IMR-90 (cell line): ENCODE measurements at regions not wholly inside any gene's neighbourhood (a gene's known extent, or its start where the extent isn't known, plus 50 kb on each side); places are given as distances from the start of the nearest gene placed in this dataset.

ENCODE experiments used
- ATAC-seq: fragments of 200-7000 bp; cut with Tn5 transposase; 2 replicates; pipeline ENCODE4 v1.9.1; 2020; ENCODE audit warnings: low read depth, mild to moderate bottlenecking, moderate library complexity
- BruUV-seq: library from RNA; stranded (reverse); fragments of 400-500 nt; replicated peaks from 2 replicates; lab custom pipeline; 2021; lab: Mats Ljungman, UMichigan
- CTCF ChIA-PET: fragments of 300-600 bp; formaldehyde crosslinking; extraction: SDS; loops from one replicate; lab custom pipeline; 2021; ENCODE audit warnings: antibody characterized with exemption; lab: Yijun Ruan, JAX
- POLR2A ChIA-PET: fragments of 300-600 bp; sonication (Branson Sonifier 250); formaldehyde crosslinking; loops from one replicate; lab custom pipeline; 2022; ENCODE audit warnings: antibody characterized with exemption; ENCODE audit not compliant: unreplicated experiment; lab: Charles Lee
- DNase-seq: peaks from one replicate; pipeline ENCODE4 v3.0.0; 2013
- H2AFZ ChIP-seq: replicated peaks from 2 replicates; pipeline ENCODE3; 2013; ENCODE audit warnings: low read length, mild to moderate bottlenecking; ENCODE audit not compliant: poor library complexity
- H2AK5ac ChIP-seq: 2 replicates; pipeline ENCODE4 v1.6.1; 2013; ENCODE audit warnings: low read depth, low read length, inconsistent platforms
- H2AK9ac ChIP-seq: replicated peaks from 2 replicates; pipeline ENCODE3; 2013; ENCODE audit warnings: mild to moderate bottlenecking, low read depth, low read length, moderate library complexity; ENCODE audit not compliant: poor library complexity
- H2BK120ac ChIP-seq: 2 replicates; pipeline ENCODE4 v1.6.1; 2013; ENCODE audit warnings: low read depth, low read length, inconsistent platforms
- H2BK15ac ChIP-seq: 3 replicates; pipeline ENCODE4 v1.6.1; 2013; ENCODE audit warnings: low read depth, low read length, inconsistent platforms
- H2BK20ac ChIP-seq: 2 replicates; pipeline ENCODE4 v1.6.1; 2013; ENCODE audit warnings: low read depth, mild to moderate bottlenecking, inconsistent platforms, low read length, moderate library complexity
- H2BK5ac ChIP-seq: 2 replicates; pipeline ENCODE4 v1.6.1; 2013; ENCODE audit warnings: mild to moderate bottlenecking, low read depth, low read length, inconsistent platforms; ENCODE audit not compliant: poor library complexity, severe bottlenecking
- H3K14ac ChIP-seq: replicated peaks from 2 replicates; pipeline ENCODE4 v1.6.1; 2013; ENCODE audit warnings: low read depth, low read length, inconsistent platforms
- H3K18ac ChIP-seq: 2 replicates; pipeline ENCODE4 v1.6.1; 2013; ENCODE audit warnings: low read depth, low read length, control low read depth
- H3K23ac ChIP-seq: 2 replicates; pipeline ENCODE4 v1.6.1; 2013; ENCODE audit warnings: low read depth, low read length, inconsistent platforms
- H3K27ac ChIP-seq: 2 replicates; pipeline ENCODE4 v1.5.1; 2013; ENCODE audit warnings: mild to moderate bottlenecking, control low read depth, low read length; ENCODE audit not compliant: insufficient read depth
- H3K27me3 ChIP-seq: 2 replicates; pipeline ENCODE4 v1.6.1; 2013; ENCODE audit warnings: low read length; ENCODE audit not compliant: control insufficient read depth, insufficient read depth
- H3K36me3 ChIP-seq: 2 replicates; pipeline ENCODE4 v1.6.1; 2013; ENCODE audit warnings: low read length, mixed read lengths; ENCODE audit not compliant: control insufficient read depth, insufficient read depth
- H3K4ac ChIP-seq: 2 replicates; pipeline ENCODE4 v1.6.1; 2013; ENCODE audit warnings: low read depth, low read length, inconsistent platforms
- H3K4me1 ChIP-seq: 2 replicates; pipeline ENCODE4 v1.6.1; 2013; ENCODE audit warnings: low read length, mixed read lengths; ENCODE audit not compliant: control insufficient read depth, insufficient read depth
- H3K4me2 ChIP-seq: 2 replicates; pipeline ENCODE4 v1.6.1; 2013; ENCODE audit warnings: low read depth, mild to moderate bottlenecking, control low read depth, low read length, moderate library complexity
- H3K4me3 ChIP-seq: 2 replicates; pipeline ENCODE4 v1.5.1; 2013; ENCODE audit warnings: low read depth, mild to moderate bottlenecking, control low read depth, low read length, moderate library complexity; ENCODE audit not compliant: insufficient read depth
- H3K56ac ChIP-seq: 2 replicates; pipeline ENCODE4 v1.6.1; 2013; ENCODE audit warnings: low read length, inconsistent platforms; ENCODE audit not compliant: insufficient read depth; ENCODE audit errors: extremely low read depth
- H3K79me1 ChIP-seq, 2 experiments: 2 replicates each; pipeline ENCODE4 v1.6.1; 2013; ENCODE audit warnings: low read length in 2 of 2, inconsistent platforms in 1 of 2, low read depth in 1 of 2
- H3K9ac ChIP-seq: 2 replicates; pipeline ENCODE4 v1.6.1; 2013; ENCODE audit warnings: low read depth, low read length, control low read depth
- H3K9me1 ChIP-seq: 2 replicates; pipeline ENCODE4 v1.6.1; 2013; ENCODE audit warnings: low read length, inconsistent platforms; ENCODE audit not compliant: insufficient read depth
- H3K9me3 ChIP-seq: 2 replicates; pipeline ENCODE4 v1.6.1; 2013; ENCODE audit warnings: low read length; ENCODE audit not compliant: control insufficient read depth, insufficient read depth
- H4K20me1 ChIP-seq: 2 replicates; pipeline ENCODE4 v1.6.1; 2013; ENCODE audit warnings: low read length, inconsistent platforms; ENCODE audit not compliant: insufficient read depth
- H4K5ac ChIP-seq: 2 replicates; pipeline ENCODE4 v1.6.1; 2013; ENCODE audit warnings: mild to moderate bottlenecking, low read depth, low read length, control low read depth
- H4K8ac ChIP-seq, 2 experiments: 2 replicates each; pipeline ENCODE4 v1.6.1; 2013; ENCODE audit warnings: low read depth in 2 of 2, low read length in 2 of 2, control low read depth in 1 of 2, inconsistent platforms in 1 of 2
- H4K91ac ChIP-seq: 2 replicates; pipeline ENCODE4 v1.6.1; 2013; ENCODE audit warnings: low read depth, low read length, inconsistent platforms; ENCODE audit not compliant: insufficient read depth
- BHLHE40 ChIP-seq: fragments of 150-350 bp; IDR thresholded peaks from 2 replicates; pipeline ENCODE4 v1.6.1; 2016; ENCODE audit warnings: mild to moderate bottlenecking, low read depth, low read length
- CEBPB ChIP-seq: IDR thresholded peaks from 2 replicates; pipeline ENCODE4 v1.6.1; 2012; ENCODE audit warnings: low read depth, low read length, improper control_type of control experiment
- CHD1 ChIP-seq: IDR thresholded peaks from 2 replicates; pipeline ENCODE4 v1.6.1; 2012; ENCODE audit warnings: low read depth, low read length, improper control_type of control experiment
- CTCF ChIP-seq: conservative IDR thresholded peaks from 2 replicates; pipeline ENCODE4 v1.5.1; 2012; ENCODE audit warnings: mild to moderate bottlenecking, low read depth, low read length, improper control_type of control experiment
- ELK1 ChIP-seq: fragments of 150-350 bp; IDR thresholded peaks from 2 replicates; pipeline ENCODE4 v1.6.1; 2016; ENCODE audit warnings: low read depth, mild to moderate bottlenecking, low read length, moderate library complexity, borderline replicate concordance
- FOS ChIP-seq: fragments of 150-350 bp; IDR thresholded peaks from 2 replicates; pipeline ENCODE4 v1.6.1; 2016; ENCODE audit warnings: low read depth, low read length
- MAFK ChIP-seq: IDR thresholded peaks from 2 replicates; pipeline ENCODE4 v1.6.1; 2012; ENCODE audit warnings: low read depth, low read length, improper control_type of control experiment
- MAZ ChIP-seq: IDR thresholded peaks from 2 replicates; pipeline ENCODE4 v1.6.1; 2012; ENCODE audit warnings: low read depth, mild to moderate bottlenecking, low read length, improper control_type of control experiment, moderate library complexity, borderline replicate concordance
- MXI1 ChIP-seq: IDR thresholded peaks from 2 replicates; pipeline ENCODE4 v1.6.1; 2012; ENCODE audit warnings: low read depth, mild to moderate bottlenecking, low read length, moderate library complexity, borderline replicate concordance
- NFE2L2 ChIP-seq: fragments of 150-350 bp; IDR thresholded peaks from 2 replicates; pipeline ENCODE4 v1.6.1; 2016; ENCODE audit warnings: low read depth, mild to moderate bottlenecking, low read length
- POLR2A ChIP-seq: IDR thresholded peaks from 2 replicates; pipeline ENCODE4 v1.6.1; 2012; ENCODE audit warnings: mild to moderate bottlenecking, low read depth, low read length
- RAD21 ChIP-seq: IDR thresholded peaks from 2 replicates; pipeline ENCODE4 v1.6.1; 2012; ENCODE audit warnings: low read length, improper control_type of control experiment
- RCOR1 ChIP-seq: IDR thresholded peaks from 2 replicates; pipeline ENCODE4 v1.6.1; 2012; ENCODE audit warnings: mild to moderate bottlenecking, low read length, improper control_type of control experiment; ENCODE audit not compliant: insufficient replicate concordance
- RFX5 ChIP-seq: IDR thresholded peaks from 2 replicates; pipeline ENCODE4 v1.8.0; 2012; ENCODE audit warnings: low read depth, mild to moderate bottlenecking, low read length, moderate library complexity
- SMC3 ChIP-seq: fragments of 150-350 bp; IDR thresholded peaks from 2 replicates; pipeline ENCODE4 v1.6.1; 2016; ENCODE audit warnings: low read depth, mild to moderate bottlenecking, antibody characterized with exemption, low read length, moderate library complexity
- USF2 ChIP-seq: fragments of 150-350 bp; IDR thresholded peaks from 2 replicates; pipeline ENCODE4 v1.6.1; 2017; ENCODE audit warnings: mild to moderate bottlenecking, antibody characterized with exemption, low read length, low read depth
- WGBS, 2 experiments: methylation state at CpG; one replicate each; pipeline versions ENCODE4 v1.1.5 to v1.1.7; 2013; ENCODE audit warnings: missing lambda C conversion rate in 2 of 2; ENCODE audit not compliant: insufficient read length in 1 of 2; ENCODE audit errors: extremely low coverage in 2 of 2; 5-methylcytosine and 5-hydroxymethylcytosine counted together
- dilution Hi-C: fragments of 300-500 bp; cut with HindIII; formaldehyde crosslinking; loops from one replicate; pipeline ENCODE4 v1.14.3; 2018; ENCODE audit warnings: low sequenced_read_pairs; ENCODE audit not compliant: unreplicated experiment
- in situ Hi-C: fragments of 300-500 bp; cut with MboI; formaldehyde crosslinking; loops from 3 replicates; pipeline ENCODE4 v1.14.3; 2019; ENCODE audit warnings: low sequenced_read_pairs, inconsistent platforms, mixed read lengths
- intact Hi-C: fragments of 100-400 bp; cut with micrococcal nuclease; formaldehyde crosslinking; loops from 2 replicates; pipeline ENCODE4 v1.10.0; 2022

GRCh38 chr2:7956126-7956689 is 725.6 kb upstream of the ID2 start:
- no peak overlapping the region for H2AK9ac ChIP-seq
- no peak overlapping the region for H4K5ac ChIP-seq
- no peaks in the 10 kb centered on the region; the same call in 1 of the 2 replicates for H3K9me1 ChIP-seq
- no peak overlapping the region for H3K4me2 ChIP-seq
- H3K4ac ChIP-seq = no peak overlapping the region
- ChIA-PET POLR2A (no interaction called here), CTCF (interaction anchor here (0.7 kb wide), 1 partner anchor 126 kb away, joined by 3 read pairs; no protein-coding TSS in a partner anchor)
- 100% methylated on average over 1 of the region's 6 CpGs; no CpG with 5 or more reads in 1 of the 2 experiments for WGBS, 2 experiments
- no peak overlapping the region for H3K4me3 ChIP-seq
- dilution Hi-C loops = no loop called here
- H2AFZ ChIP-seq = no peak overlapping the region
- DNase-seq = peak; percentile 30
- no peak overlapping the region for H4K8ac ChIP-seq
- no peak overlapping the region for H3K14ac ChIP-seq
- no peak overlapping the region for H2BK5ac ChIP-seq
- H2BK20ac ChIP-seq = no peak overlapping the region
- no peaks in the 10 kb centered on the region for H3K36me3 ChIP-seq
- peaks cover 4% of the 10 kb centered on the region; the same call in 1 of the 2 replicates for H3K27me3 ChIP-seq
- no peak overlapping the region for H3K56ac ChIP-seq
- no peak for TF ChIP-seq ELK1
- TF ChIP-seq CHD1 = no peak
- TF ChIP-seq RAD21 = no peak
- no peak for TF ChIP-seq MAFK
- no peak for TF ChIP-seq SMC3
- no peak for TF ChIP-seq BHLHE40
- no peak for TF ChIP-seq MAZ
- no peak for TF ChIP-seq FOS
- no peak for TF ChIP-seq USF2
- no peak for TF ChIP-seq NFE2L2
- no peak for TF ChIP-seq RFX5
- TF ChIP-seq POLR2A = no peak
- TF ChIP-seq CEBPB = no peak
- TF ChIP-seq MXI1 = no peak
- TF ChIP-seq CTCF = no peak
- no peak for TF ChIP-seq RCOR1
- BruUV-seq = no TSS peak
- H2BK15ac ChIP-seq = no peak overlapping the region
- no peak overlapping the region for H3K27ac ChIP-seq
- ATAC-seq = peak; percentile 51
- H3K4me1 ChIP-seq = no peaks in the 10 kb centered on the region
- H3K18ac ChIP-seq = no peak overlapping the region
- no peaks in the 10 kb centered on the region for H3K9me3 ChIP-seq
- H3K9ac ChIP-seq = no peak overlapping the region
- no peaks in the 10 kb centered on the region for H4K20me1 ChIP-seq
- H4K91ac ChIP-seq = no peak overlapping the region
- no peak overlapping the region for H2BK120ac ChIP-seq
- no peak overlapping the region for H3K23ac ChIP-seq
- intact Hi-C loops = no loop called here
- H2AK5ac ChIP-seq = no peak overlapping the region
- in situ Hi-C loops = no loop called here
- H3K79me1 ChIP-seq = no peaks in the 10 kb centered on the region
